H1 (cell line): ENCODE measurements at regions not wholly inside any gene's neighbourhood (a gene's known extent, or its start where the extent isn't known, plus 50 kb on each side); places are given as distances from the start of the nearest gene placed in this dataset.

Source experiments
- CTCF ChIA-PET: fragments of 300-600 bp; sonication (Branson Sonifier 250); formaldehyde crosslinking; loops from one replicate; lab custom pipeline; 2021; ENCODE audit not compliant: partially characterized antibody; lab: Charles Lee
- POLR2A ChIA-PET: fragments of 300-600 bp; sonication (Branson Sonifier 250); formaldehyde crosslinking; loops from one replicate; lab custom pipeline; 2021; ENCODE audit warnings: inconsistent platforms; ENCODE audit not compliant: partially characterized antibody; lab: Charles Lee
- DNase-seq, 2 experiments: peaks; one replicate each; pipeline versions ENCODE4 v3.0.0 to v3.0.0-alpha.2; 2010 to 2022; ENCODE audit warnings: low spot score in 2 of 2, low read depth in 1 of 2, mixed read lengths in 1 of 2
- FAIRE-seq: peaks from 2 replicates; lab custom pipeline; 2011; peaks lifted over from hg19 to GRCh38; lab: Jason Lieb, UNC
- H2AFZ ChIP-seq: 2 replicates; pipeline ENCODE4 v1.8.1; 2012; ENCODE audit warnings: low read length, inconsistent platforms
- H2AK5ac ChIP-seq: 2 replicates; pipeline ENCODE4 v1.6.1; 2013; ENCODE audit warnings: low read depth, low read length
- H2BK120ac ChIP-seq: replicated peaks from 2 replicates; pipeline ENCODE3; 2013; ENCODE audit warnings: low read depth, low read length, inconsistent platforms
- H2BK12ac ChIP-seq: 2 replicates; pipeline ENCODE4 v1.6.1; 2013; ENCODE audit warnings: low read depth, low read length
- H2BK15ac ChIP-seq: 2 replicates; pipeline ENCODE4 v1.6.1; 2013; ENCODE audit warnings: low read length
- H2BK20ac ChIP-seq: 2 replicates; pipeline ENCODE4 v1.6.1; 2013; ENCODE audit warnings: low read length
- H2BK5ac ChIP-seq: 2 replicates; pipeline ENCODE4 v1.6.1; 2013; ENCODE audit warnings: low read depth, low read length
- H3K14ac ChIP-seq: 2 replicates; pipeline ENCODE4 v1.6.1; 2013; ENCODE audit warnings: inconsistent platforms; ENCODE audit not compliant: insufficient read length
- H3K18ac ChIP-seq: 2 replicates; pipeline ENCODE4 v1.6.1; 2013; ENCODE audit warnings: low read length; ENCODE audit errors: extremely low read depth
- H3K23ac ChIP-seq: 2 replicates; pipeline ENCODE4 v1.6.1; 2013; ENCODE audit warnings: inconsistent platforms; ENCODE audit not compliant: insufficient read length
- H3K23me2 ChIP-seq: 2 replicates; pipeline ENCODE4 v1.6.1; 2013; ENCODE audit warnings: low read depth, low read length
- H3K27ac ChIP-seq: 2 replicates; pipeline ENCODE4 v1.6.1; 2011; ENCODE audit warnings: low read depth, low read length, inconsistent platforms
- H3K27me3 ChIP-seq, 4 experiments: replicated peaks in 1 of 4; 1 replicate in 1 of 4; 2 replicates in 3 of 4; pipeline versions ENCODE4 v1.6.1 to v1.8.1; 2011 to 2013; ENCODE audit warnings: low read length in 3 of 4, mild to moderate bottlenecking in 3 of 4, inconsistent platforms in 2 of 4, mixed read lengths in 2 of 4, moderate library complexity in 1 of 4; ENCODE audit not compliant: control insufficient read depth in 3 of 4, insufficient read depth in 3 of 4; ENCODE audit errors: extremely low read depth in 1 of 4
- H3K36me3 ChIP-seq, 4 experiments: 2 replicates each; pipeline versions ENCODE4 v1.6.1 to v1.8.1; 2011 to 2013; ENCODE audit warnings: mild to moderate bottlenecking in 4 of 4, low read length in 3 of 4, moderate library complexity in 2 of 4, control low read depth in 1 of 4, inconsistent platforms in 1 of 4; ENCODE audit not compliant: insufficient read depth in 4 of 4, control insufficient read depth in 2 of 4
- H3K4ac ChIP-seq: replicated peaks from 2 replicates; pipeline ENCODE3; 2013; ENCODE audit warnings: low read length, low read depth, mixed read lengths, inconsistent platforms; ENCODE audit not compliant: insufficient read length
- H3K4me1 ChIP-seq, 4 experiments: replicated peaks in 1 of 4; 1 replicate in 1 of 4; 2 replicates in 3 of 4; pipeline versions ENCODE4 v1.6.1 to v1.8.1; 2011 to 2013; ENCODE audit warnings: low read length in 3 of 4, inconsistent platforms in 2 of 4, mixed read lengths in 1 of 4; ENCODE audit not compliant: insufficient read depth in 4 of 4, control insufficient read depth in 3 of 4
- H3K4me2 ChIP-seq, 2 experiments: 2 replicates each; pipeline versions ENCODE4 v1.6.1 to v1.8.1; 2011 to 2013; ENCODE audit warnings: low read depth in 2 of 2, low read length in 2 of 2, control low read depth in 1 of 2, inconsistent platforms in 1 of 2, mild to moderate bottlenecking in 1 of 2; ENCODE audit not compliant: insufficient read depth in 1 of 2
- H3K4me3 ChIP-seq, 4 experiments: fragments of 200-600, 300-600 bp in 1 of 4; sonication (generic), shearing (Covaris generic), sonication (Bioruptor Twin) in 1 of 4; 2 replicates each; pipeline versions ENCODE4 v1.5.1 to v1.8.1; 2011 to 2016; ENCODE audit warnings: low read length in 4 of 4, low read depth in 3 of 4, control low read depth in 2 of 4, inconsistent platforms in 2 of 4, mild to moderate bottlenecking in 2 of 4, mixed read lengths in 1 of 4, moderate library complexity in 1 of 4; ENCODE audit not compliant: insufficient read depth in 2 of 4; ENCODE audit errors: extremely low read depth in 1 of 4
- H3K56ac ChIP-seq: replicated peaks from 2 replicates; pipeline ENCODE3; 2013; ENCODE audit warnings: low read depth, mild to moderate bottlenecking, mixed read lengths, low read length, inconsistent platforms; ENCODE audit not compliant: insufficient read length
- H3K79me1 ChIP-seq: 2 replicates; pipeline ENCODE4 v1.6.1; 2013; ENCODE audit warnings: low read depth, low read length, control low read depth
- H3K79me2 ChIP-seq, 2 experiments: 2 replicates each; pipeline versions ENCODE4 v1.6.1 to v1.8.1; 2012 to 2013; ENCODE audit warnings: low read length in 2 of 2, mild to moderate bottlenecking in 2 of 2, inconsistent platforms in 1 of 2; ENCODE audit not compliant: insufficient read depth in 2 of 2, control insufficient read depth in 1 of 2
- H3K9ac ChIP-seq, 4 experiments: replicated peaks in 1 of 4; 1 replicate in 1 of 4; 2 replicates in 3 of 4; pipeline versions ENCODE4 v1.6.1 to v1.8.1; 2011 to 2013; ENCODE audit warnings: low read depth in 3 of 4, low read length in 3 of 4, control low read depth in 2 of 4, mild to moderate bottlenecking in 2 of 4, moderate library complexity in 2 of 4, inconsistent platforms in 1 of 4; ENCODE audit errors: extremely low read depth in 1 of 4
- H3K9me3 ChIP-seq, 2 experiments: 2 replicates each; pipeline versions ENCODE4 v1.6.1 to v1.8.1; 2012 to 2013; ENCODE audit warnings: mild to moderate bottlenecking in 2 of 2, moderate library complexity in 2 of 2, control low read depth in 1 of 2, inconsistent platforms in 1 of 2, low read depth in 1 of 2, low read length in 1 of 2, mixed read lengths in 1 of 2; ENCODE audit not compliant: insufficient read depth in 2 of 2
- H4K20me1 ChIP-seq, 2 experiments: replicated peaks in 1 of 2; 2 replicates each; pipeline versions ENCODE3 to v1.8.1; 2011 to 2013; ENCODE audit warnings: inconsistent platforms in 2 of 2, low read length in 2 of 2, mild to moderate bottlenecking in 1 of 2; ENCODE audit not compliant: insufficient read depth in 2 of 2, control insufficient read depth in 1 of 2
- H4K5ac ChIP-seq: 2 replicates; pipeline ENCODE4 v1.6.1; 2013; ENCODE audit warnings: low read length, low read depth, mixed read lengths, inconsistent platforms; ENCODE audit not compliant: insufficient read length
- H4K8ac ChIP-seq: 2 replicates; pipeline ENCODE4 v1.8.0; 2013; ENCODE audit warnings: mild to moderate bottlenecking, moderate library complexity, low read length, inconsistent platforms; ENCODE audit not compliant: insufficient read depth; ENCODE audit errors: extremely low read depth
- H4K91ac ChIP-seq: replicated peaks from 2 replicates; pipeline ENCODE3; 2013; ENCODE audit warnings: low read length, mixed read lengths, inconsistent platforms; ENCODE audit not compliant: insufficient read length
- ATF3 ChIP-seq: IDR thresholded peaks from 2 replicates; pipeline ENCODE4 v1.6.1; 2011; ENCODE audit warnings: low read depth, mild to moderate bottlenecking, low read length; ENCODE audit not compliant: insufficient read depth
- CBX8 ChIP-seq: fragments of 300-800, 300-1000 bp; sonication (generic); IDR thresholded peaks from 2 replicates; pipeline ENCODE4 v1.7.1; 2016; ENCODE audit warnings: low read depth, low read length, borderline replicate concordance
- CREB1 ChIP-seq: IDR thresholded peaks from 2 replicates; pipeline ENCODE4 v1.6.1; 2012; ENCODE audit warnings: inconsistent platforms
- FOSL1 ChIP-seq: IDR thresholded peaks from 2 replicates; pipeline ENCODE4 v1.6.1; 2011; ENCODE audit warnings: mild to moderate bottlenecking, low read depth, low read length, moderate library complexity; ENCODE audit not compliant: insufficient read depth
- GTF2F1 ChIP-seq: IDR thresholded peaks from 2 replicates; pipeline ENCODE4 v1.6.1; 2012; ENCODE audit warnings: low read depth, low read length, improper control_type of control experiment, borderline replicate concordance
- HDAC2 ChIP-seq, 2 experiments: fragments of 300-600 bp in 1 of 2; sonication (generic) in 1 of 2; IDR thresholded peaks; 2 replicates each; pipeline ENCODE4 v1.6.1; 2011 to 2012; ENCODE audit warnings: low read depth in 2 of 2, low read length in 2 of 2, mild to moderate bottlenecking in 2 of 2, moderate library complexity in 2 of 2, borderline replicate concordance in 1 of 2, inconsistent platforms in 1 of 2
- KDM4A ChIP-seq: IDR thresholded peaks from one replicate; pipeline ENCODE4 v1.7.1; 2012; ENCODE audit warnings: low read depth, mild to moderate bottlenecking, moderate library complexity, low read length, inconsistent platforms; ENCODE audit not compliant: severe bottlenecking
- NRF1 ChIP-seq: IDR thresholded peaks from 2 replicates; pipeline ENCODE4 v1.6.1; 2011; ENCODE audit warnings: mild to moderate bottlenecking, low read depth, low read length, improper control_type of control experiment
- POLR2A ChIP-seq, 2 experiments: IDR thresholded peaks; 1 replicate in 1 of 2; 2 replicates in 1 of 2; pipeline ENCODE4 v1.6.1; 2011; ENCODE audit warnings: low read depth in 2 of 2, low read length in 2 of 2, mild to moderate bottlenecking in 2 of 2; ENCODE audit errors: control extremely low read depth in 1 of 2
- RXRA ChIP-seq: IDR thresholded peaks from 2 replicates; pipeline ENCODE4 v1.6.1; 2011; ENCODE audit warnings: low read depth, mild to moderate bottlenecking, low read length, moderate library complexity; ENCODE audit not compliant: insufficient read depth
- SP2 ChIP-seq: IDR thresholded peaks from 2 replicates; pipeline ENCODE4 v1.6.1; 2012; ENCODE audit warnings: mild to moderate bottlenecking, low read length, inconsistent platforms
- TAF1 ChIP-seq: IDR thresholded peaks from 2 replicates; pipeline ENCODE4 v1.6.1; 2011; ENCODE audit warnings: mild to moderate bottlenecking, low read depth, low read length
- TCF12 ChIP-seq: IDR thresholded peaks from 2 replicates; pipeline ENCODE4 v1.6.1; 2011; ENCODE audit warnings: low read depth, mild to moderate bottlenecking, low read length
- USF2 ChIP-seq: IDR thresholded peaks from 2 replicates; pipeline ENCODE4 v1.6.1; 2011; ENCODE audit warnings: low read length, improper control_type of control experiment
- WGBS, 2 experiments: shearing (Covaris generic) in 1 of 2; methylation state at CpG; one replicate each; pipeline versions ENCODE4 v1.1.6 to v1.1.7; 2013 to 2015; ENCODE audit warnings: low lambda C conversion rate in 2 of 2, mixed read lengths in 2 of 2, inconsistent platforms in 1 of 2, low coverage in 1 of 2, missing lambda C conversion rate in 1 of 2; ENCODE audit not compliant: insufficient replicate concordance in 2 of 2, insufficient coverage in 1 of 2, insufficient read length in 1 of 2; ENCODE audit errors: extremely low coverage in 1 of 2, missing lambda C conversion rate in 1 of 2; 5-methylcytosine and 5-hydroxymethylcytosine counted together

- H2AFZ ChIP-seq: no peak overlapping the region
- DNase-seq (no peak), FAIRE-seq (no peak)
- H3K23ac ChIP-seq: no peak overlapping the region
- H3K14ac ChIP-seq: no peak overlapping the region
- no peak overlapping the region for H4K5ac ChIP-seq
- no peak overlapping the region for H3K4me3 ChIP-seq
- no peaks in the 10 kb centered on the region for H3K27me3 ChIP-seq
- H3K79me1 ChIP-seq: no peaks in the 10 kb centered on the region
- H3K4ac ChIP-seq: no peak overlapping the region
- POLR2A ChIA-PET: no interaction called here
- H4K91ac ChIP-seq: no peak overlapping the region
- H3K79me2 ChIP-seq: no peaks in the 10 kb centered on the region
- H2BK20ac ChIP-seq: no peak overlapping the region
- CTCF ChIA-PET: interaction anchor here (0.7 kb wide), 1 partner anchor 16 kb away, joined by 3 read pairs; no protein-coding TSS in a partner anchor
- no peak overlapping the region for H2AK5ac ChIP-seq
- H4K20me1 ChIP-seq: no peaks in the 10 kb centered on the region
- peaks cover 39 to 78% of the 10 kb centered on the region in 2 experiments for H3K9me3 ChIP-seq
- no peak overlapping the region for H4K8ac ChIP-seq
- no peaks in the 10 kb centered on the region for H3K23me2 ChIP-seq
- H3K56ac ChIP-seq: no peak overlapping the region
- no peaks in the 10 kb centered on the region for H3K36me3 ChIP-seq
- 79% methylated on average over 1 of the region's 1 CpG; no CpG with 5 or more reads in 1 of the 2 experiments for WGBS, 2 experiments
- H3K9ac ChIP-seq: no peak overlapping the region
- no peak overlapping the region for H3K27ac ChIP-seq
- H2BK15ac ChIP-seq: no peak overlapping the region
- H2BK120ac ChIP-seq: no peak overlapping the region
- no peak overlapping the region for H2BK12ac ChIP-seq
- H3K4me1 ChIP-seq: no peaks in the 10 kb centered on the region
- no peak overlapping the region for H3K18ac ChIP-seq
- no peak overlapping the region for H3K4me2 ChIP-seq
- H2BK5ac ChIP-seq: no peak overlapping the region
- TF ChIP-seq SP2 (no peak), ATF3 (no peak), GTF2F1 (no peak), POLR2A (IDR thresholded peaks at IDR 0.05; ENCODE audit: control extremely low read depth in 1 of 2, low read depth in 2 of 2, low read length in 2 of 2) (no peak), RXRA (no peak), NRF1 (no peak), HDAC2 (IDR thresholded peaks at IDR 0.05; ENCODE audit: borderline replicate concordance in 1 of 2, low read depth in 2 of 2, low read length in 2 of 2) (no peak), TCF12 (no peak), TAF1 (no peak), CREB1 (no peak), KDM4A (no peak), FOSL1 (no peak), USF2 (no peak), CBX8 (no peak)
Measured at GRCh38 chr10:37476285-37476684, 350.9 kb downstream of the ANKRD30A start.
